C4-2B (cell line): ENCODE measurements at regions not wholly inside any gene's neighbourhood (a gene's known extent, or its start where the extent isn't known, plus 50 kb on each side); places are given as distances from the start of the nearest gene placed in this dataset.

Source experiments
- H3K27ac ChIP-seq: fragments of 450-650 bp; 2 replicates; pipeline ENCODE4 v1.5.1; 2017
- ZFX ChIP-seq: fragments of 450-650 bp; IDR thresholded peaks from 2 replicates; pipeline ENCODE4 v1.6.1; 2017
- TF ChIP-seq, protein P1 (sequence below): fragments of 450-650 bp; conservative IDR thresholded peaks from 2 replicates; pipeline ENCODE4 v1.5.1; 2017; ENCODE audit warnings: mild to moderate bottlenecking

DNA sequence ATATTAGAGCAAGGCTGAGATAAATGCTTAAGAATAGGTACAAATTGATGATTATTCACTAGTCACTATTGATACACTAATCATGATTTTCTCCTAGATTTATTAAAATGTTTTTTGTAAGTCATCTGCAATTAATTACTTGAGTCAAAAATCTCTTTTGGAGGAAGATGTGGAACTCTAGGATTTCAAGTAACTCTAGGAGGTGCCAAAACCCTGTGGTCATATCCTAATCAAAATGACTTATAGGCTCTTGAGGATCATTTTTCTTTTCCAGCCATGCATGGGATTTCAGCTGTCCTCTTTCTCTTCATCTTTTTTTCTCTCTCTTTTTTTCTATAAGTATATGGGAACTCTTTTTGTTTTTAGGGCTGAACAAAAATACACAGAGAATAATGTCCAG lies 141.8 kb upstream of the CD180 start:
- TF ChIP-seq ZFX = no peak
- TF ChIP-seq, protein P1, sequence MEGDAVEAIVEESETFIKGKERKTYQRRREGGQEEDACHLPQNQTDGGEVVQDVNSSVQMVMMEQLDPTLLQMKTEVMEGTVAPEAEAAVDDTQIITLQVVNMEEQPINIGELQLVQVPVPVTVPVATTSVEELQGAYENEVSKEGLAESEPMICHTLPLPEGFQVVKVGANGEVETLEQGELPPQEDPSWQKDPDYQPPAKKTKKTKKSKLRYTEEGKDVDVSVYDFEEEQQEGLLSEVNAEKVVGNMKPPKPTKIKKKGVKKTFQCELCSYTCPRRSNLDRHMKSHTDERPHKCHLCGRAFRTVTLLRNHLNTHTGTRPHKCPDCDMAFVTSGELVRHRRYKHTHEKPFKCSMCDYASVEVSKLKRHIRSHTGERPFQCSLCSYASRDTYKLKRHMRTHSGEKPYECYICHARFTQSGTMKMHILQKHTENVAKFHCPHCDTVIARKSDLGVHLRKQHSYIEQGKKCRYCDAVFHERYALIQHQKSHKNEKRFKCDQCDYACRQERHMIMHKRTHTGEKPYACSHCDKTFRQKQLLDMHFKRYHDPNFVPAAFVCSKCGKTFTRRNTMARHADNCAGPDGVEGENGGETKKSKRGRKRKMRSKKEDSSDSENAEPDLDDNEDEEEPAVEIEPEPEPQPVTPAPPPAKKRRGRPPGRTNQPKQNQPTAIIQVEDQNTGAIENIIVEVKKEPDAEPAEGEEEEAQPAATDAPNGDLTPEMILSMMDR = no peak; the same call in 1 of the 2 replicates
- H3K27ac ChIP-seq = no peak overlapping the region

DNA sequence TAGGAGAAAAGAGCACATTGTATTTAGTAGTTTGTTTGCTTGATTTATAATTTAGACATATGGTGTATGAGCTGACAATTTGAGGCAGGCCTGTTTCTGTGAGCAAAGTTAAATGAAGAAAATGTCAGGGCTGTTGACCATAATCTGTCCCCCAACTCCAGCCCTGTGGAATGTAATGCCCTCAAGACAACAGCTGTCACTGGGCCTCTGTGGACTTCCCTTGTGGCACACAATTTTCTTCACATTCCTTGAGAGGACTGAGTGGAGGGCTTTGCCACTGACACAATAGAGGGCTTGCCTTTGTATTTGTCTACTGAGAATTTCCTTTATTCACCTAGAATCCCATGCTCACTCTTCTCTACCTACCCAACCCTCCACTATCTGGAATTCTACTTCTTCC lies 141.2 kb upstream of the CD180 start:
- TF ChIP-seq ZFX = no peak
- TF ChIP-seq, protein P1 = no peak
- no peak overlapping the region for H3K27ac ChIP-seq

- no peak for TF ChIP-seq ZFX
- TF ChIP-seq, protein P1 = no peak
- H3K27ac ChIP-seq = no peak overlapping the region
Measured at GRCh38 chr5:67335426-67335825, 138.8 kb upstream of the CD180 start.

- TF ChIP-seq, protein P1 = no peak
- no peak for TF ChIP-seq ZFX
- no peak overlapping the region for H3K27ac ChIP-seq
Measured at GRCh38 chr5:67334373-67334772, 137.8 kb upstream of the CD180 start.

GRCh38 chr5:67333171-67333570 lies 136.6 kb upstream of the CD180 start:
- no peak for TF ChIP-seq ZFX
- TF ChIP-seq, protein P1 = no peak
- no peak overlapping the region for H3K27ac ChIP-seq

DNA sequence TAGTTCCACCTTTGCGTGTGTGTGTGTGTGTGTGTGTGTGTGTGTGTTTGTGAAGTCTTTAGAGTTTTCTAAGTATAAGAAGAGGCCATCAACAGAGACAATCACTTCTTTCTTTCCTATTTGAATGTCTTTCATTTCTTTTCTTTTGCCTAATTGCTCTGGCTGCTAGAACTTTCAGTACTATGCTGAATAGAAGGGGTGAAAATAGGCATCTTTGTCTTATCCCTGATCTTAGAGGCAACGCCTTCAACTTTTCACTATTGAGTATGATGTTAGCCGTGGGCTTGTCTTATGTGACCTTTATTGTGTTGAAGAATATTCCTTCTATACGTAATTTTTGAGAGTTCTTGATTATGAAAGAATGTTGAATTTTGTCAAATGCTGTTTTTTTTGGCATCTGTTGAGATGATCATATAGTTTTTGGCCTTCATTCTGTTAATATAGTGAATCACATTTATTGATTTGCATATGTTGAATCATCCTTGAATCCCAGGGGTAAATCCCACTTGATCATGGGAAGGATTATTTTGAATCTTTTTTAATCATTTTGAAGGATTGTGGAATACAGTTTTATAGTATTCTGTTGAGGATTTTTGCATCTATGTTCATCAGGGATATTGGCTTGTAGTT lies 134.8 kb upstream of the CD180 start:
- no peak overlapping the region for H3K27ac ChIP-seq
- no peak for TF ChIP-seq ZFX
- TF ChIP-seq, protein P1 = no peak

DNA sequence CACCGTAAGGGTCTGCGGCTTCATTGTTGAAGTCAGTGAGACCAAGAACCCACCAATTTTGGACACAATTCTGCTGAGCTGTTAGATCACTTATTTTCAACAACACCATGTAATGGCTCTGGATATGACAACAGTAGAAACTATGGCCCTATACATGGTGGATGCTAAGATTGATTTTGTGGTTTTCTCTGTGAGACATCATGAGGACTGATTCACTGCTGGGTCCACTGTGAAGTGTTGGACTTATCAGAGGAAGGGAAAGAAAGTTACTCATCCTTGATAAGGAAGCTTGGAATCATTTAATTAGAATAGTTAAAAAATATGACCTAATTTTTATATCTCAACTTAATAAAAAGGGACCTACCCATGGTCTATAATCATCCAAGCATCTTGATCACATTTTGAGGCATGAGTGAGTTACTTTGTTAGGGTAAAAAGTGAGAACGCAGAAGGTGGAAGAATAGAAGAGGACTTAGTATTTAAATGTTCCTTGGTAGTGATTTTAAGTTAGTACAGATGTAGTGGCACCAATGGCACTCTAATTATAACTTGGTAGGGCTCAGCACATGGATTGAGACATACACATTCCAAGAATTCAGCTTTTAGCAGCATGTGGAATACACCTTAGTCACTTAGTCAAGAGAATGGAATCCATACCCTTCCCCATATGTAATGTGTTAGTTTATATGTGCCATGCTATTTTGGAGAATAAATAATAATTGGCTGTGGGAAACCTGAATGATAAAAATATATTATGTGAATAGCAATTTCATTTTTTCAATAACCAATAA lies 123.5 kb upstream of the CD180 start:
- TF ChIP-seq, protein P1 = no peak
- no peak for TF ChIP-seq ZFX
- H3K27ac ChIP-seq = no peak overlapping the region
